MM.1S (cell line): ENCODE measurements at regions not wholly inside any gene's neighbourhood (a gene's known extent, or its start where the extent isn't known, plus 50 kb on each side); places are given as distances from the start of the nearest gene placed in this dataset.

Source experiments
- CTCF ChIP-seq: fragments of 300-600 bp; sonication (generic); IDR thresholded peaks from 2 replicates; pipeline ENCODE4 v1.5.1; 2016; ENCODE audit warnings: antibody characterized with exemption, low read length, mixed read lengths
- EZH2phosphoT487 ChIP-seq: fragments of 300-600 bp; sonication (generic); IDR thresholded peaks from 2 replicates; pipeline ENCODE4 v1.6.1; 2018; ENCODE audit warnings: antibody characterized with exemption, low read length

- no peak for TF ChIP-seq CTCF
- TF ChIP-seq EZH2phosphoT487: no peak
Measured at GRCh38 chr5:79850941-79851340, 140.1 kb downstream of the MTX3 start.
